IMR-90 (cell line): ENCODE measurements at regions not wholly inside any gene's neighbourhood (a gene's known extent, or its start where the extent isn't known, plus 50 kb on each side); places are given as distances from the start of the nearest gene placed in this dataset.

Experiments used
- ATAC-seq: fragments of 200-7000 bp; cut with Tn5 transposase; 2 replicates; pipeline ENCODE4 v1.9.1; 2020; ENCODE audit warnings: low read depth, mild to moderate bottlenecking, moderate library complexity
- BruUV-seq: library from RNA; stranded (reverse); fragments of 400-500 nt; replicated peaks from 2 replicates; lab custom pipeline; 2021; lab: Mats Ljungman, UMichigan
- CTCF ChIA-PET: fragments of 300-600 bp; formaldehyde crosslinking; extraction: SDS; loops from one replicate; lab custom pipeline; 2021; ENCODE audit warnings: antibody characterized with exemption; lab: Yijun Ruan, JAX
- POLR2A ChIA-PET: fragments of 300-600 bp; sonication (Branson Sonifier 250); formaldehyde crosslinking; loops from one replicate; lab custom pipeline; 2022; ENCODE audit warnings: antibody characterized with exemption; ENCODE audit not compliant: unreplicated experiment; lab: Charles Lee
- DNase-seq: peaks from one replicate; pipeline ENCODE4 v3.0.0; 2013
- H2AFZ ChIP-seq: replicated peaks from 2 replicates; pipeline ENCODE3; 2013; ENCODE audit warnings: low read length, mild to moderate bottlenecking; ENCODE audit not compliant: poor library complexity
- H2AK5ac ChIP-seq: 2 replicates; pipeline ENCODE4 v1.6.1; 2013; ENCODE audit warnings: low read depth, low read length, inconsistent platforms
- H2AK9ac ChIP-seq: replicated peaks from 2 replicates; pipeline ENCODE3; 2013; ENCODE audit warnings: mild to moderate bottlenecking, low read depth, low read length, moderate library complexity; ENCODE audit not compliant: poor library complexity
- H2BK120ac ChIP-seq: 2 replicates; pipeline ENCODE4 v1.6.1; 2013; ENCODE audit warnings: low read depth, low read length, inconsistent platforms
- H2BK15ac ChIP-seq: 3 replicates; pipeline ENCODE4 v1.6.1; 2013; ENCODE audit warnings: low read depth, low read length, inconsistent platforms
- H2BK20ac ChIP-seq: 2 replicates; pipeline ENCODE4 v1.6.1; 2013; ENCODE audit warnings: low read depth, mild to moderate bottlenecking, inconsistent platforms, low read length, moderate library complexity
- H2BK5ac ChIP-seq: 2 replicates; pipeline ENCODE4 v1.6.1; 2013; ENCODE audit warnings: mild to moderate bottlenecking, low read depth, low read length, inconsistent platforms; ENCODE audit not compliant: poor library complexity, severe bottlenecking
- H3K14ac ChIP-seq: replicated peaks from 2 replicates; pipeline ENCODE4 v1.6.1; 2013; ENCODE audit warnings: low read depth, low read length, inconsistent platforms
- H3K18ac ChIP-seq: 2 replicates; pipeline ENCODE4 v1.6.1; 2013; ENCODE audit warnings: low read depth, low read length, control low read depth
- H3K23ac ChIP-seq: 2 replicates; pipeline ENCODE4 v1.6.1; 2013; ENCODE audit warnings: low read depth, low read length, inconsistent platforms
- H3K27ac ChIP-seq: 2 replicates; pipeline ENCODE4 v1.5.1; 2013; ENCODE audit warnings: mild to moderate bottlenecking, control low read depth, low read length; ENCODE audit not compliant: insufficient read depth
- H3K27me3 ChIP-seq: 2 replicates; pipeline ENCODE4 v1.6.1; 2013; ENCODE audit warnings: low read length; ENCODE audit not compliant: control insufficient read depth, insufficient read depth
- H3K36me3 ChIP-seq: 2 replicates; pipeline ENCODE4 v1.6.1; 2013; ENCODE audit warnings: low read length, mixed read lengths; ENCODE audit not compliant: control insufficient read depth, insufficient read depth
- H3K4ac ChIP-seq: 2 replicates; pipeline ENCODE4 v1.6.1; 2013; ENCODE audit warnings: low read depth, low read length, inconsistent platforms
- H3K4me1 ChIP-seq: 2 replicates; pipeline ENCODE4 v1.6.1; 2013; ENCODE audit warnings: low read length, mixed read lengths; ENCODE audit not compliant: control insufficient read depth, insufficient read depth
- H3K4me2 ChIP-seq: 2 replicates; pipeline ENCODE4 v1.6.1; 2013; ENCODE audit warnings: low read depth, mild to moderate bottlenecking, control low read depth, low read length, moderate library complexity
- H3K4me3 ChIP-seq: 2 replicates; pipeline ENCODE4 v1.5.1; 2013; ENCODE audit warnings: low read depth, mild to moderate bottlenecking, control low read depth, low read length, moderate library complexity; ENCODE audit not compliant: insufficient read depth
- H3K56ac ChIP-seq: 2 replicates; pipeline ENCODE4 v1.6.1; 2013; ENCODE audit warnings: low read length, inconsistent platforms; ENCODE audit not compliant: insufficient read depth; ENCODE audit errors: extremely low read depth
- H3K79me1 ChIP-seq, 2 experiments: 2 replicates each; pipeline ENCODE4 v1.6.1; 2013; ENCODE audit warnings: low read length in 2 of 2, inconsistent platforms in 1 of 2, low read depth in 1 of 2
- H3K9ac ChIP-seq: 2 replicates; pipeline ENCODE4 v1.6.1; 2013; ENCODE audit warnings: low read depth, low read length, control low read depth
- H3K9me1 ChIP-seq: 2 replicates; pipeline ENCODE4 v1.6.1; 2013; ENCODE audit warnings: low read length, inconsistent platforms; ENCODE audit not compliant: insufficient read depth
- H3K9me3 ChIP-seq: 2 replicates; pipeline ENCODE4 v1.6.1; 2013; ENCODE audit warnings: low read length; ENCODE audit not compliant: control insufficient read depth, insufficient read depth
- H4K20me1 ChIP-seq: 2 replicates; pipeline ENCODE4 v1.6.1; 2013; ENCODE audit warnings: low read length, inconsistent platforms; ENCODE audit not compliant: insufficient read depth
- H4K5ac ChIP-seq: 2 replicates; pipeline ENCODE4 v1.6.1; 2013; ENCODE audit warnings: mild to moderate bottlenecking, low read depth, low read length, control low read depth
- H4K8ac ChIP-seq, 2 experiments: 2 replicates each; pipeline ENCODE4 v1.6.1; 2013; ENCODE audit warnings: low read depth in 2 of 2, low read length in 2 of 2, control low read depth in 1 of 2, inconsistent platforms in 1 of 2
- H4K91ac ChIP-seq: 2 replicates; pipeline ENCODE4 v1.6.1; 2013; ENCODE audit warnings: low read depth, low read length, inconsistent platforms; ENCODE audit not compliant: insufficient read depth
- CTCF ChIP-seq: conservative IDR thresholded peaks from 2 replicates; pipeline ENCODE4 v1.5.1; 2012; ENCODE audit warnings: mild to moderate bottlenecking, low read depth, low read length, improper control_type of control experiment
- ELK1 ChIP-seq: fragments of 150-350 bp; IDR thresholded peaks from 2 replicates; pipeline ENCODE4 v1.6.1; 2016; ENCODE audit warnings: low read depth, mild to moderate bottlenecking, low read length, moderate library complexity, borderline replicate concordance
- FOS ChIP-seq: fragments of 150-350 bp; IDR thresholded peaks from 2 replicates; pipeline ENCODE4 v1.6.1; 2016; ENCODE audit warnings: low read depth, low read length
- MAFK ChIP-seq: IDR thresholded peaks from 2 replicates; pipeline ENCODE4 v1.6.1; 2012; ENCODE audit warnings: low read depth, low read length, improper control_type of control experiment
- MAZ ChIP-seq: IDR thresholded peaks from 2 replicates; pipeline ENCODE4 v1.6.1; 2012; ENCODE audit warnings: low read depth, mild to moderate bottlenecking, low read length, improper control_type of control experiment, moderate library complexity, borderline replicate concordance
- NFE2L2 ChIP-seq: fragments of 150-350 bp; IDR thresholded peaks from 2 replicates; pipeline ENCODE4 v1.6.1; 2016; ENCODE audit warnings: low read depth, mild to moderate bottlenecking, low read length
- POLR2A ChIP-seq: IDR thresholded peaks from 2 replicates; pipeline ENCODE4 v1.6.1; 2012; ENCODE audit warnings: mild to moderate bottlenecking, low read depth, low read length
- RCOR1 ChIP-seq: IDR thresholded peaks from 2 replicates; pipeline ENCODE4 v1.6.1; 2012; ENCODE audit warnings: mild to moderate bottlenecking, low read length, improper control_type of control experiment; ENCODE audit not compliant: insufficient replicate concordance
- RFX5 ChIP-seq: IDR thresholded peaks from 2 replicates; pipeline ENCODE4 v1.8.0; 2012; ENCODE audit warnings: low read depth, mild to moderate bottlenecking, low read length, moderate library complexity
- USF2 ChIP-seq: fragments of 150-350 bp; IDR thresholded peaks from 2 replicates; pipeline ENCODE4 v1.6.1; 2017; ENCODE audit warnings: mild to moderate bottlenecking, antibody characterized with exemption, low read length, low read depth
- WGBS, 2 experiments: methylation state at CpG; one replicate each; pipeline versions ENCODE4 v1.1.5 to v1.1.7; 2013; ENCODE audit warnings: missing lambda C conversion rate in 2 of 2; ENCODE audit not compliant: insufficient read length in 1 of 2; ENCODE audit errors: extremely low coverage in 2 of 2; 5-methylcytosine and 5-hydroxymethylcytosine counted together
- dilution Hi-C: fragments of 300-500 bp; cut with HindIII; formaldehyde crosslinking; loops from one replicate; pipeline ENCODE4 v1.14.3; 2018; ENCODE audit warnings: low sequenced_read_pairs; ENCODE audit not compliant: unreplicated experiment
- in situ Hi-C: fragments of 300-500 bp; cut with MboI; formaldehyde crosslinking; loops from 3 replicates; pipeline ENCODE4 v1.14.3; 2019; ENCODE audit warnings: low sequenced_read_pairs, inconsistent platforms, mixed read lengths
- intact Hi-C: fragments of 100-400 bp; cut with micrococcal nuclease; formaldehyde crosslinking; loops from 2 replicates; pipeline ENCODE4 v1.10.0; 2022

- POLR2A ChIA-PET, result no interaction called here
- Histone ChIP-seq H3K9me1 (no peaks in the 10 kb centered on the region), H3K56ac (no peak overlapping the region), H3K27ac (no peak overlapping the region), H3K4ac (no peak overlapping the region), H2BK15ac (no peak overlapping the region), H3K9ac (no peak overlapping the region), H3K27me3 (no peaks in the 10 kb centered on the region), H4K5ac (no peak overlapping the region), H3K79me1 (no peaks in the 10 kb centered on the region), H4K91ac (no peak overlapping the region), H2AK9ac (no peak overlapping the region), H4K8ac (no peak overlapping the region), H3K18ac (no peak overlapping the region), H2BK5ac (no peak overlapping the region), H3K14ac (no peak overlapping the region), H3K4me3 (no peak overlapping the region), H2AK5ac (no peak overlapping the region), H3K4me2 (no peak overlapping the region), H3K9me3 (no peaks in the 10 kb centered on the region), H3K23ac (no peak overlapping the region), H2AFZ (no peak overlapping the region), H2BK20ac (no peak overlapping the region), H2BK120ac (no peak overlapping the region), H3K36me3 (no peaks in the 10 kb centered on the region), H3K4me1 (no peaks in the 10 kb centered on the region), H4K20me1 (no peaks in the 10 kb centered on the region)
- no peak for DNase-seq
- in situ Hi-C loops, result no loop called here
- TF ChIP-seq RFX5, result no peak
- no peak for TF ChIP-seq MAFK
- no peak for TF ChIP-seq NFE2L2
- TF ChIP-seq MAZ, result no peak
- no peak for TF ChIP-seq CTCF
- TF ChIP-seq POLR2A, result no peak
- TF ChIP-seq ELK1, result no peak
- TF ChIP-seq USF2, result no peak
- no peak for TF ChIP-seq RCOR1
- TF ChIP-seq FOS, result no peak
- CTCF ChIA-PET, result no interaction called here
- ATAC-seq, result no peak
- whole genome bisulfite sequencing, 2 experiments, result no CpG with 5 or more reads among the region's 5 CpGs
- intact Hi-C loops, result no loop called here
- no TSS peak for BruUV-seq
- dilution Hi-C loops, result no loop called here
These were observed 134.5 kb upstream of the SEMA6A start for GRCh38 chr5:116709082-116709481.
